ENCODE measurements at regions not wholly inside any gene's neighbourhood (a gene's known extent, or its start where the extent isn't known, plus 50 kb on each side); places are given as distances from the start of the nearest gene placed in this dataset.

DNA sequence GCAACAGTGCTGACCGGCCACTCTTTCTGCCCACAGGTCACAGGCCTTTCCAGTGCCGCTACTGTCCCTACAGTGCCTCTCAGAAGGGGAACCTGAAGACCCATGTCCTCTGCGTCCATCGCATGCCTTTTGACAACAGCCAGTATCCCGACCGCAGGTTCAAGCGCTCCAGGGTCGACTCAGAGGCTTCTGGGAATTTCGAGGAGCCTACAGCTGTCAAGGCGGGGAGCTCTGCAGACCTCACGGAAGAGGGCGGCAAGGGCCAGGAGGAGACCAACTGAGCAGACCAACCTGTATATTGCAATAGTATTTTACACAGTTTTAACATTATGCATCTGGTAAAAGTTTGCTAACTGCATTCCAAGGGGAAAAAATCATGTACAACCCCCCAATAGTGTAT lies 338.5 kb downstream of the ZNF536 start:
- TF ChIP-seq, protein P1, sequence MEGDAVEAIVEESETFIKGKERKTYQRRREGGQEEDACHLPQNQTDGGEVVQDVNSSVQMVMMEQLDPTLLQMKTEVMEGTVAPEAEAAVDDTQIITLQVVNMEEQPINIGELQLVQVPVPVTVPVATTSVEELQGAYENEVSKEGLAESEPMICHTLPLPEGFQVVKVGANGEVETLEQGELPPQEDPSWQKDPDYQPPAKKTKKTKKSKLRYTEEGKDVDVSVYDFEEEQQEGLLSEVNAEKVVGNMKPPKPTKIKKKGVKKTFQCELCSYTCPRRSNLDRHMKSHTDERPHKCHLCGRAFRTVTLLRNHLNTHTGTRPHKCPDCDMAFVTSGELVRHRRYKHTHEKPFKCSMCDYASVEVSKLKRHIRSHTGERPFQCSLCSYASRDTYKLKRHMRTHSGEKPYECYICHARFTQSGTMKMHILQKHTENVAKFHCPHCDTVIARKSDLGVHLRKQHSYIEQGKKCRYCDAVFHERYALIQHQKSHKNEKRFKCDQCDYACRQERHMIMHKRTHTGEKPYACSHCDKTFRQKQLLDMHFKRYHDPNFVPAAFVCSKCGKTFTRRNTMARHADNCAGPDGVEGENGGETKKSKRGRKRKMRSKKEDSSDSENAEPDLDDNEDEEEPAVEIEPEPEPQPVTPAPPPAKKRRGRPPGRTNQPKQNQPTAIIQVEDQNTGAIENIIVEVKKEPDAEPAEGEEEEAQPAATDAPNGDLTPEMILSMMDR (IDR thresholded peaks at IDR 0.05; ENCODE audit: insufficient read depth, low read length), result no peak
- TF ChIP-seq, protein P2, sequence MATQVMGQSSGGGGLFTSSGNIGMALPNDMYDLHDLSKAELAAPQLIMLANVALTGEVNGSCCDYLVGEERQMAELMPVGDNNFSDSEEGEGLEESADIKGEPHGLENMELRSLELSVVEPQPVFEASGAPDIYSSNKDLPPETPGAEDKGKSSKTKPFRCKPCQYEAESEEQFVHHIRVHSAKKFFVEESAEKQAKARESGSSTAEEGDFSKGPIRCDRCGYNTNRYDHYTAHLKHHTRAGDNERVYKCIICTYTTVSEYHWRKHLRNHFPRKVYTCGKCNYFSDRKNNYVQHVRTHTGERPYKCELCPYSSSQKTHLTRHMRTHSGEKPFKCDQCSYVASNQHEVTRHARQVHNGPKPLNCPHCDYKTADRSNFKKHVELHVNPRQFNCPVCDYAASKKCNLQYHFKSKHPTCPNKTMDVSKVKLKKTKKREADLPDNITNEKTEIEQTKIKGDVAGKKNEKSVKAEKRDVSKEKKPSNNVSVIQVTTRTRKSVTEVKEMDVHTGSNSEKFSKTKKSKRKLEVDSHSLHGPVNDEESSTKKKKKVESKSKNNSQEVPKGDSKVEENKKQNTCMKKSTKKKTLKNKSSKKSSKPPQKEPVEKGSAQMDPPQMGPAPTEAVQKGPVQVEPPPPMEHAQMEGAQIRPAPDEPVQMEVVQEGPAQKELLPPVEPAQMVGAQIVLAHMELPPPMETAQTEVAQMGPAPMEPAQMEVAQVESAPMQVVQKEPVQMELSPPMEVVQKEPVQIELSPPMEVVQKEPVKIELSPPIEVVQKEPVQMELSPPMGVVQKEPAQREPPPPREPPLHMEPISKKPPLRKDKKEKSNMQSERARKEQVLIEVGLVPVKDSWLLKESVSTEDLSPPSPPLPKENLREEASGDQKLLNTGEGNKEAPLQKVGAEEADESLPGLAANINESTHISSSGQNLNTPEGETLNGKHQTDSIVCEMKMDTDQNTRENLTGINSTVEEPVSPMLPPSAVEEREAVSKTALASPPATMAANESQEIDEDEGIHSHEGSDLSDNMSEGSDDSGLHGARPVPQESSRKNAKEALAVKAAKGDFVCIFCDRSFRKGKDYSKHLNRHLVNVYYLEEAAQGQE (IDR thresholded peaks at IDR 0.05; ENCODE audit: insufficient replicate concordance, low read depth), result no peak
